ELF-1 (cell line): ENCODE measurements at regions not wholly inside any gene's neighbourhood (a gene's known extent, or its start where the extent isn't known, plus 50 kb on each side); places are given as distances from the start of the nearest gene placed in this dataset.

Experiments used
- DNase-seq: peaks from one replicate; pipeline ENCODE4 v3.0.0-alpha.2; 2016; ENCODE audit warnings: low read depth, low spot score

DNA sequence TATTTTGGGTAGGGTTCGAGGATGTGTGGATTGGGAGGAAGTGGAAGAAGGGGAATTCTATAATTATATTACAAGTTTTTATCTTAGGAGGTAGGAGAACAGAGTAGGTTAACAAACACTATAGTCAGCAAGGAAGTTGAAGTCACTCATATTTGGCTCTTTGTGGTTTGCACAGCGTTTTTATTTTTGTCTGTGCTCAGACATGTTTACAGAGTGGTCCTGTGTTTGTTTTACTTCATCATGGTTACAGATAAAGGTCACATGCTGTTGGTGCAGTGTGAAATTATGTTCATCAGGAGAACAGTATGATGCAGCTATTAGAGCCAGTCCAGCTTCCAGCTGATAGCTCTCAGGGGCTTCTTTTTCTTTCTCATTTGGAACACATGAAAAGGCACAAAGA, 299.9 kb upstream of the SFRP2 start:
- no peak for DNase-seq

DNA sequence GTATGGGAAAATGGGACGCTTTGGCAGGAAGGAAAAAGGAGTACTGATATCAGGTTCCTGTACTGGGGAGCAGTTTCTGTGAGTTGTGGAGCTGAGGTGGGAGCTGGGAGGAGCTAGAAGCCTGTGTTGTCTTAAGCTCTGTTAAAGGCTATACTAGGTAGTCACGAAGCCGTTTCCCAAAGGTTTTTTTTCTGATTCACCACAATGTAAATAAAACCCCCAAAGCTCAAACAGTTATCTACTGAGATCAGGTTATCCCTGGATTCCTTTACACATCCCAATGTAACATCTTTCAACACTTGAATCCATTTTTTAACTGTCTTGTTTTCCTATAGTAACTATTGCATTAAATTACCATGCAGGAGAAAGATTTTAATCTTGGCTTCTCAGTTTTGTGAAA, 297.4 kb upstream of the SFRP2 start:
- no peak for DNase-seq

GRCh38 chr4:154084864-154085263, 296.0 kb upstream of the SFRP2 start:
- no peak for DNase-seq

- peak; percentile 72 for DNase-seq
Measured at GRCh38 chr4:154082760-154083535, 294.1 kb upstream of the SFRP2 start.

GRCh38 chr4:154081391-154081790, 292.5 kb upstream of the SFRP2 start:
- no peak for DNase-seq

DNA sequence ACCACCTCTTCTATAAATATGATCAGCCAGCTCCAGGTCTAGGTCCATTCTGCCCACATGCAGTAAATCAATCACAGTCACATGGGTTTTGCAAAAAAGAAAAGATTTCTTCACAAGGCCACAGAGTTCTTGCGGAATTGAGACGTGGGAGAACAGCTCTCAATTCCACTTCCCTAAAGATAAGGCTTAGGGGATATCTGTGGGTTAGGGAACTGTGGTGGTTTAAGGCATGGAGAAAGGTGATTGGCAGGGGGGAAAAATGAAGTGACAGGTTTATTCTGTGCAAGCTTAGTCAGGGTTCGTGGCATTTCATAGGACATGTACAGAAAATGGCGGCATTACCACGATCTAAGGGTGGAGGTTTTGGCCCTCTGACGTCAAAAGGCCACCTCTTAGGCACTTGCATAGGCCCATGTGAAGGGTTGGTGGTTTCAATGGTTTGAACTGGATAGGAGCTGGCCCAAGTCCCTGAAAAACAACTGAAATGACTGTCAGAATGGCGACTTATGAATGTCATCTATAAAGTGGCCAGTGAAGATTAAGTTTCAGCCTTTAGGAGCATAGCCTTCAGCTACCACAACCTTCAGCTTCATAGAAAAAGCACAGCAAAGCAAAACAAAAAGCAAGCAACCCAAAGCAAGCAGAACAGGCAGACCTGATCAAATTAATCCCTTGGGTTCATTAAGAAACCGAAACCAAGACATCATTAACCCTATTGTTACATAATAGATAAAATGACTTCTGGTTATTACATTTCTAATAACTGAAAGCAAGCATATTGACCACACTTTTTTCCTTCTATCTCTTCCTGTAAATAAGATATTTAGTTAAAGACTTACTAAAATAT, 289.8 kb upstream of the SFRP2 start:
- DNase-seq: no peak

- no peak for DNase-seq
Measured at GRCh38 chr4:154076921-154077320, 288.0 kb upstream of the SFRP2 start.

DNA sequence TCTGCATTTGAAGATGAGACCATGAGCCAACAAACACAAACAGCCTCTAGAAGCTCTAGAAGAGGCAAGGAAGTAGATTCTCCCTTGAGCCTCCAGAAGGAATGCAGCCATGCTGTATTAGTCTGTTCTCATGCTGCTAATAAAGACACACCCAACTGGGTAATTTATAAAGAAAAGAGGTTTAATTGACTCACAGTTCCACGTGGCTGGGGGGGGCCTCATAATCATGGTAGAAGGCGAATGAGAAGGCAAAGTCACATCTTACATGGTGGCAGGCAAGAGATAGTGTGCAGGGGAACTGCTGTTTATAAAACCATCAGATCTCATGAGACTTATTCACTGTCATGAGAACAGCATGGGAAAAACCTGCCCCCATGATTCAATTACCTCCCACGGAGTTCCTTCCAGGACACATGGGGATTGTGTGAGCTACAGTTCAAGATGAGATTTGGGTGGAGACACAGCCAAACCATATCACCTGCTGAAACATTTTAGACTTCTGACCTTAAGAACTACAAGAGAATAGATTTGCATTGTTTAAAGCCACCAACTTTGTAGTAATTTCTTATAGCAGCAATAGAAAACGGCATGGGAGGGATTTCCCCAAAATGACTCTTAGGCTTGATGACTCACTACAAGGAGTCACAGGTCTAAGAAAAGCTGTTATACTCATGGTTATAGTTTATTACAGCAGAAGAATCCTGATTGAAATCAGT, 284.4 kb upstream of the SFRP2 start:
- DNase-seq: no peak

GRCh38 chr4:154067786-154068185, 278.9 kb upstream of the SFRP2 start:
- DNase-seq: no peak

- DNase-seq: no peak
Measured at GRCh38 chr4:154065368-154065767, 276.5 kb upstream of the SFRP2 start.

DNA sequence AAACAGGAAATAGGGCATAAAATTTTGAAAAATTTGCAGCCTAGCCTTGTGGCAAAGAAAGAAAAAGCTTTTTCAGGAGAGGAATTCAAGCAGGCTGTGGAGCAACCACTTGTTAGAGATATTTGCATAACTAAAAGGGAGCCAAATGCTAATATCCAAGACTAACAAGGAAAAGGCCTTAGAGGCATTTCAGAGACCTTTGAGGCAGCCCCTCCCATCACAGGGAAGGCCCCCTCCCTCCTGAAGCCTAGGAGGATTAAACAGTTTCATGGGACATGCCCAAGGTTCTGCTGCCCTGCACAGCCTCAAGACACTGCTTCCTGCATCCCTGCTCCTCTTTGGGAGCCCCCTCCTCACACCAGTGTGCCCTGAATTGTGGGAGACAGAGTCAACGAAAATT, 275.4 kb upstream of the SFRP2 start:
- DNase-seq: peak; percentile 47

GRCh38 chr4:154049457-154050181, 260.7 kb upstream of the SFRP2 start:
- DNase-seq: peak; percentile 59

DNA sequence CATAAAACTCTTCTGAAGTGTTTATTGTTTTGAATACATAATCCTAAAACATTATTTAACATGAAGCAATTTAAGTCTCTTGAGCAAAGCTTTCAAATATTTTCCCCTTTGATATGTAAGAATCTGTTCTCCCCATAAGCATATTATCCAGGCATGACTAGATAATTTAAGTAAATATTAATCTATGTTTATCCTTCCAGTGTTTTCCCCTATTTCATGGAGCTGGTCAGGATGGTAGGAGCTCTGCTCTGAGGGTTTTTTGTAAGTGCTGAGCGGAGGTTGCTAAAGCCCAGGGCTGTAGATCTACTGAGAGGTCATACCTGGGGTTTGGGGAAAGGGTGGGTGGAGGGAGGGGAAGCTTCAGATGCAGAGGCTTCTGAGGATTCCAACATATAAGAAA, 258.9 kb upstream of the SFRP2 start:
- DNase-seq: no peak

DNA sequence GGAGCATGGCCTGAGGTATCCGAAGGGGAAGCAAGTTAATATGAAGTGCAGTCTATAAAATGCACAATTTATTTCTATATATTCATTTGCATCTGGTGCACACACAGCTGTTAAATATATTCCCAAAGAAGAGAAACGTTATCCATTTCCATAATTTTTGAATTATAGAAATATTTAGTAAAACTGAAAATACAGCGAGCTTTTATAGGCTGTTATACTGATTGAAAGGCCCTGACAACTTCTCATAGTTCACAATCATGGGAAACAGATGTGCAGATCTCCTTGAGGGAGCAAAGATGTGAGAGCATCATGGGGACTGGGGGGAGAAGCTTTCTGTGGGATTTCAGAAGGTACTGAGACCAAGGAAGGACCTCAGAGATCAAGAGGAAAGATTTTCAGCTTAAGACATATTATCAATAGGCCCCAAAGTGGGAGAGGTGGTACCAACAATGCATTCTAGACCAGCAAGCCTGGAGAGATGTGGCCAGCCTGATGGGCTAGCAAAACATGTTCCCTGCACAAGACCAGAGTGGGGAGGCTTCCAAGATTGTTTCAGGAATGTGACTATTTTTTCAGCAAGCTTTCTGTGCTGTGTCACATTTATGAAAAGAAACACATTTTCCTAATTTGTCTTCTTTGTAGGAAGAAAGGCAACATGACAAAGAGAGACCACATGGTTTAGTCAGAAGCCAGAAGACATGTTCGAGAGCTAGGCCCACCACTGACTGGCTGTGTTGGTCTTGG, 256.0 kb upstream of the SFRP2 start:
- DNase-seq: no peak

DNA sequence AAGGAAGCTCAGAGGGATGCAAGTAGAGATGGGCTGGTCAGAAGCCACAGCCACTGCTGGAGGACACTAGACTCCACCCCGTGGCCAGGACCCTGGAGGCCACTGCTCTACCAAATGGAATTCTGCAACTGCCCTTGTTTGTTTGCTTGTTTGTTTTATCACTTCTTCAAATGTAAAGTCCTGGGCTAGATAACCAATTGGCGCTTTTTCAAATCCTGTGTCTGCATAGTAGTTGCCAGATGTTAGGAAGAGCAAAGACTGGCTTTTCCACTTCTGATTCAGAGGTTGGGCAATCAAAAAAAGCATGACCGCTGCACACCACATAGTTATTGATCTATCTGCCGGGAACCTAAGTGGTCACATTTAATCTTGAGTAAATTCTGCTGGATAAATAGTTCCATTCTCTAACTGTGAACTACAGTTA, 255.2 kb upstream of the SFRP2 start:
- DNase-seq: no peak

GRCh38 chr4:154041640-154042039, 252.8 kb upstream of the SFRP2 start:
- no peak for DNase-seq

- DNase-seq: no peak
Measured at GRCh38 chr4:154039435-154040343, 250.8 kb upstream of the SFRP2 start.

- DNase-seq: no peak
Measured at GRCh38 chr4:154036856-154037255, 248.0 kb upstream of the SFRP2 start.

DNA sequence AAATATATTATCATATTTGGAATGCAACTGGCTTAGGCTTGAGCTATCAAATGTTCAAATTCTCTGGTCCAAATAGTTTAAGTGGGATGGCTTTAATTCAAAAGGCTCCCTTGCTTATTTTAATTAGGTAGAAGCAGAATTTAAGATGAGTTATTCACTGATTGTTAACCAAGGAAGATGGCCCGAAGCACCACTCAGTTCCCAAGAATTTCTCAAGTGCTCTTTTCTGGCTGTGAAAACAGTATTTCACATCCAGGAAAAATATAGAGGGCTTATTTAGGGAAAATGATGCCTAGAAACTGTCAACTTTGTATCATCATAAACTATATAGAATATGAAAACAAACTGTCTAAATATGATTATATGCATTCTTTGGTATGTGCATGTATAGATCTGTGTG, 246.5 kb upstream of the SFRP2 start:
- DNase-seq: no peak

DNA sequence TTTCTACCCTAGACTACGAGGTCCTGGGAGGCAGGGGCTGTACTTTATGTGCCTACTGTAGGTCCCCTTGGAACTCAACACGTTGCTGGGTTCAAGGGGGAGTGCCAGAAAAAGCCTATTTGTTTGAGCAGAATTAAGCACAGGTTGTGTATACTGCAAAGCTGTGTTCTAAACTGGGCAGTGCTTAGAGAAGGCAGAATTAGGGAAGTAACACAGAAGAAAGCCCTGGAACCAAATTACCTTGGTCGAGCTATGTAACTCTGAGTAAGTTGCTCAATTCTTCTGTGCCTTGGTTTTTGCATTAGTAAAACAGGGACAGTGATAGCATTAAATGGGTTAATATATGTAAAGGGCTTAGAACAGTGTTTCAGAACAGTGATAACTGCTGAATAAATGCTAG, 245.0 kb upstream of the SFRP2 start:
- DNase-seq: no peak
